Keratinocyte (primary cell): ENCODE measurements at regions not wholly inside any gene's neighbourhood (a gene's known extent, or its start where the extent isn't known, plus 50 kb on each side); places are given as distances from the start of the nearest gene placed in this dataset.

Experiments used
- DNase-seq: peaks from one replicate; pipeline ENCODE4 v3.0.0-alpha.2; 2011; ENCODE audit warnings: low read depth, missing footprints, low spot score
- FAIRE-seq: peaks from 2 replicates; lab custom pipeline; 2011; peaks lifted over from hg19 to GRCh38; lab: Jason Lieb, UNC
- H2AFZ ChIP-seq: 2 replicates; pipeline ENCODE4 v1.6.0; 2012; ENCODE audit warnings: low read length, control low read depth, inconsistent platforms; ENCODE audit not compliant: control insufficient read depth
- H3K27ac ChIP-seq: 2 replicates; pipeline ENCODE4 v1.5.1; 2011; ENCODE audit warnings: low read length; ENCODE audit not compliant: control insufficient read depth, insufficient read depth
- H3K27me3 ChIP-seq: 3 replicates; pipeline ENCODE4 v1.6.0; 2011; ENCODE audit warnings: low read length; ENCODE audit not compliant: control insufficient read depth, insufficient read depth; ENCODE audit errors: extremely low read depth
- H3K36me3 ChIP-seq, 2 experiments: 2 replicates in 1 of 2; 3 replicates in 1 of 2; pipeline ENCODE4 v1.5.1; 2011; ENCODE audit warnings: low read length in 2 of 2, mild to moderate bottlenecking in 1 of 2; ENCODE audit not compliant: control insufficient read depth in 2 of 2, insufficient read depth in 2 of 2; ENCODE audit errors: extremely low read depth in 1 of 2
- H3K4me1 ChIP-seq: 3 replicates; pipeline ENCODE4 v1.5.1; 2011; ENCODE audit warnings: low read length; ENCODE audit not compliant: control insufficient read depth, insufficient read depth; ENCODE audit errors: extremely low read depth
- H3K4me2 ChIP-seq: 3 replicates; pipeline ENCODE4 v1.6.0; 2011; ENCODE audit warnings: low read depth, low read length; ENCODE audit not compliant: control insufficient read depth, insufficient read depth; ENCODE audit errors: extremely low read depth
- H3K4me3 ChIP-seq, 3 experiments: fragments of 200-600 bp in 1 of 3; sonication (generic) in 1 of 3; 2 replicates in 2 of 3; 3 replicates in 1 of 3; pipeline ENCODE4 v1.5.1; 2011 to 2016; ENCODE audit warnings: low read length in 3 of 3, mild to moderate bottlenecking in 3 of 3, control low read depth in 2 of 3, inconsistent platforms in 1 of 3, low read depth in 1 of 3, mixed read lengths in 1 of 3, mixed run types in 1 of 3, moderate library complexity in 1 of 3; ENCODE audit not compliant: control insufficient read depth in 2 of 3, insufficient read depth in 2 of 3; ENCODE audit errors: extremely low read depth in 1 of 3
- H3K79me2 ChIP-seq: 2 replicates; pipeline ENCODE4 v1.6.0; 2012; ENCODE audit warnings: low read length; ENCODE audit not compliant: control insufficient read depth, insufficient read depth
- H3K9ac ChIP-seq: 3 replicates; pipeline ENCODE4 v1.6.0; 2011; ENCODE audit warnings: low read length; ENCODE audit not compliant: control insufficient read depth, insufficient read depth; ENCODE audit errors: extremely low read depth
- H3K9me1 ChIP-seq: 3 replicates; pipeline ENCODE4 v1.6.0; 2011; ENCODE audit warnings: low read length; ENCODE audit not compliant: control insufficient read depth, insufficient read depth; ENCODE audit errors: extremely low read depth
- H3K9me3 ChIP-seq: 2 replicates; pipeline ENCODE4 v1.5.1; 2012; ENCODE audit warnings: low read depth, low read length; ENCODE audit not compliant: control insufficient read depth
- H4K20me1 ChIP-seq: 3 replicates; pipeline ENCODE4 v1.6.0; 2011; ENCODE audit warnings: low read length; ENCODE audit not compliant: control insufficient read depth, insufficient read depth; ENCODE audit errors: extremely low read depth
- CTCF ChIP-seq, 3 experiments: IDR thresholded peaks in 1 of 3; conservative IDR thresholded peaks in 1 of 3; optimal IDR thresholded peaks in 1 of 3; 2 replicates in 2 of 3; 3 replicates in 1 of 3; pipeline versions ENCODE3 to v1.5.1; 2011; ENCODE audit warnings: low read length in 3 of 3, mild to moderate bottlenecking in 3 of 3, moderate library complexity in 2 of 3, control low read depth in 1 of 3, inconsistent platforms in 1 of 3; ENCODE audit not compliant: insufficient read depth in 2 of 3; ENCODE audit errors: extremely low read depth in 1 of 3
- EZH2 ChIP-seq: IDR thresholded peaks from one replicate; pipeline ENCODE4 v1.6.1; 2012; ENCODE audit warnings: inconsistent platforms, mild to moderate bottlenecking, low read length, moderate library complexity
- dilution Hi-C: fragments of 300-500 bp; cut with MboI; formaldehyde crosslinking; loops from one replicate; pipeline ENCODE4 v1.7.0; 2020; ENCODE audit warnings: low sequenced_read_pairs; ENCODE audit not compliant: extremely low pct_ligation_motif_present

- Histone ChIP-seq H3K36me3 (no peaks in the 10 kb centered on the region), H2AFZ (no peak overlapping the region), H3K79me2 (no peaks in the 10 kb centered on the region), H3K4me2 (no peak overlapping the region), H3K27ac (no peak overlapping the region), H3K27me3 (peaks cover 3% of the 10 kb centered on the region), H3K9ac (no peak overlapping the region), H3K9me1 (no peaks in the 10 kb centered on the region), H4K20me1 (no peaks in the 10 kb centered on the region), H3K4me1 (no peaks in the 10 kb centered on the region), H3K4me3 (no peak overlapping the region), H3K9me3 (peaks cover 4% of the 10 kb centered on the region)
- dilution Hi-C loops: no loop called here
- TF ChIP-seq CTCF (optimal IDR thresholded peaks at IDR 0.05 in 1 of 3, IDR thresholded peaks at IDR 0.05 in 1 of 3, conservative IDR thresholded peaks at IDR 0.05 in 1 of 3; ENCODE audit: extremely low read depth in 1 of 3, insufficient read depth in 2 of 3, low read length in 3 of 3) (no peak), EZH2 (no peak)
- no peak for DNase-seq
- FAIRE-seq: no peak
Measured at GRCh38 chr15:100802421-100803170, 77.0 kb upstream of the ALDH1A3 start.

DNA sequence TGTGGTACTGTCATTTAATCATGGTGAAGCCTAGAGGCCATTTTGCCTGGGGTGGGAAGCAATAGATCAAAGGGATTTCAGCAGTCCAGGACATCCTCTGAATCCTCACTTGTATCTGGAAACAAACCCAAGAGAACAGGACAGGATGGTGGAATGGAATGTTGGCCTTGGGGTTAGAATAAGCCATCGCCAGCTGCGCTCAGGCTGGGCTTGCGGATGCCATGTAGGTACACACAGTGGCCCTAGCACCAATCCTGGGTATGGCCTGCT, 76.5 kb upstream of the ALDH1A3 start:
- no peaks in the 10 kb centered on the region for H3K9me1 ChIP-seq
- H2AFZ ChIP-seq: no peak overlapping the region
- no peaks in the 10 kb centered on the region for H3K4me1 ChIP-seq
- DNase-seq (no peak), FAIRE-seq (no peak)
- dilution Hi-C loops: no loop called here
- H3K9me3 ChIP-seq: peaks cover 5% of the 10 kb centered on the region
- no peak overlapping the region for H3K9ac ChIP-seq
- no peak overlapping the region for H3K27ac ChIP-seq
- TF ChIP-seq CTCF (optimal IDR thresholded peaks at IDR 0.05 in 1 of 3, IDR thresholded peaks at IDR 0.05 in 1 of 3, conservative IDR thresholded peaks at IDR 0.05 in 1 of 3; ENCODE audit: extremely low read depth in 1 of 3, insufficient read depth in 2 of 3, low read length in 3 of 3): no peak
- no peak for TF ChIP-seq EZH2
- no peak overlapping the region for H3K4me3 ChIP-seq
- no peaks in the 10 kb centered on the region for H3K36me3 ChIP-seq
- no peaks in the 10 kb centered on the region for H3K79me2 ChIP-seq
- H3K4me2 ChIP-seq: no peak overlapping the region
- no peaks in the 10 kb centered on the region for H4K20me1 ChIP-seq
- H3K27me3 ChIP-seq: peaks cover 3% of the 10 kb centered on the region
